Brain microvascular endothelial cell (primary cell): ENCODE measurements at regions not wholly inside any gene's neighbourhood (a gene's known extent, or its start where the extent isn't known, plus 50 kb on each side); places are given as distances from the start of the nearest gene placed in this dataset.

Experiments used
- DNase-seq: peaks from one replicate; pipeline ENCODE4 v3.0.0-alpha.2; 2020
- H3K27ac ChIP-seq: fragments of 250-450 bp; sonication (Bioruptor Pico); 2 replicates; pipeline ENCODE4 v1.5.1; 2020; ENCODE audit warnings: mild to moderate bottlenecking, moderate library complexity
- H3K27me3 ChIP-seq: fragments of 250-450 bp; sonication (Bioruptor Pico); replicated peaks from 2 replicates; pipeline ENCODE4 v1.5.1; 2020; ENCODE audit warnings: mild to moderate bottlenecking
- H3K36me3 ChIP-seq: fragments of 250-450 bp; sonication (Bioruptor Pico); replicated peaks from 2 replicates; pipeline ENCODE4 v1.5.1; 2020; ENCODE audit warnings: mild to moderate bottlenecking
- H3K4me3 ChIP-seq: 2 replicates; pipeline ENCODE4 v1.5.1; 2011; ENCODE audit warnings: low read depth, mild to moderate bottlenecking, control low read depth, low read length, moderate library complexity
- in situ Hi-C: cut with HindIII; loops from 2 replicates; pipeline ENCODE4 v1.10.0; 2017; ENCODE audit warnings: low sequenced_read_pairs, low pct_ligation_motif_present
- TF ChIP-seq, protein P1 (sequence below): IDR thresholded peaks from 2 replicates; pipeline ENCODE4 v1.5.1; 2011; ENCODE audit warnings: low read depth, mild to moderate bottlenecking, moderate library complexity, low read length, control low read depth, inconsistent platforms; ENCODE audit errors: missing control alignments

DNA sequence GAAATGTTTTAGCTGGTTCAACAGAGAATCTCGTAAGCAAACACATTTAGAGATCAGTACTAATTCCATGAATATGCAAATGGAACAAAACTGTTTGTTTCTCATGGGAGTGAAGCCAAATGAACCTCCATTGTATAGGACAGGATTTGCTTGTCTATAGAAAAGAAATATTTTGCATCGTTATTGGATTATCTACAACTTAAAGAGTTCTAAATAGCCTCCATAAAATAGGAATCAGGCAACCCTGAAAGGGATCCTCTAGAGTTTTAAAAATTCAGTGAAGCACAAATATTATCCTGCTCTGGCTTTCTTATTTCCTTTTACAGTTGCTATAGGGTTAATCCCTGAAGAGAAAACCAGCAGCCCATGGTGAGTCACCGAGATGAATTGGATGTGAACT is 378.4 kb upstream of the NRXN1 start:
- Histone ChIP-seq H3K4me3 (no peak overlapping the region), H3K36me3 (no peaks in the 10 kb centered on the region), H3K27me3 (no peaks in the 10 kb centered on the region), H3K27ac (no peak overlapping the region)
- DNase-seq = peak; percentile 8
- TF ChIP-seq, protein P1, sequence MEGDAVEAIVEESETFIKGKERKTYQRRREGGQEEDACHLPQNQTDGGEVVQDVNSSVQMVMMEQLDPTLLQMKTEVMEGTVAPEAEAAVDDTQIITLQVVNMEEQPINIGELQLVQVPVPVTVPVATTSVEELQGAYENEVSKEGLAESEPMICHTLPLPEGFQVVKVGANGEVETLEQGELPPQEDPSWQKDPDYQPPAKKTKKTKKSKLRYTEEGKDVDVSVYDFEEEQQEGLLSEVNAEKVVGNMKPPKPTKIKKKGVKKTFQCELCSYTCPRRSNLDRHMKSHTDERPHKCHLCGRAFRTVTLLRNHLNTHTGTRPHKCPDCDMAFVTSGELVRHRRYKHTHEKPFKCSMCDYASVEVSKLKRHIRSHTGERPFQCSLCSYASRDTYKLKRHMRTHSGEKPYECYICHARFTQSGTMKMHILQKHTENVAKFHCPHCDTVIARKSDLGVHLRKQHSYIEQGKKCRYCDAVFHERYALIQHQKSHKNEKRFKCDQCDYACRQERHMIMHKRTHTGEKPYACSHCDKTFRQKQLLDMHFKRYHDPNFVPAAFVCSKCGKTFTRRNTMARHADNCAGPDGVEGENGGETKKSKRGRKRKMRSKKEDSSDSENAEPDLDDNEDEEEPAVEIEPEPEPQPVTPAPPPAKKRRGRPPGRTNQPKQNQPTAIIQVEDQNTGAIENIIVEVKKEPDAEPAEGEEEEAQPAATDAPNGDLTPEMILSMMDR = no peak
- in situ Hi-C loops = no loop called here

DNA sequence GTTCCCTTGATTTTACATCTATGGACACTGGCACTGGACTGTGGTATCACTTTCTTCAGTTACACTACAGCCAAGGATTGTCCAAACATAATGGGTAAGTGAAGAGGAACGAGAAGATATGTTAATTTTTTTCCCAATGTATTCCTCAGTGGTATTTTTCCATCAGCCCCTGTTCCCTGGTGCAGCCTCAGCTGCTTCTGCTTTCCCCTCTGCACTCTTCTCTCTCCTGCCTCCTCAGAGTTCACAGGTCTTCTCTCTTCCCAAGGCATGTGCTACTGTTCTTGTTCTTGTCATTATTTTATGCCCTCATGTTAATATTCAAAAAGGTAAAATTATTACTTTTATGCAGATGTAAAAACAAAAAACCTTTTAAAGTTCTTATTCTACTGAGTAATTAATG is 378.0 kb upstream of the NRXN1 start:
- Histone ChIP-seq H3K27ac (no peak overlapping the region), H3K27me3 (no peaks in the 10 kb centered on the region), H3K36me3 (no peaks in the 10 kb centered on the region), H3K4me3 (no peak overlapping the region)
- in situ Hi-C loops = no loop called here
- TF ChIP-seq, protein P1 = no peak
- no peak for DNase-seq

DNA sequence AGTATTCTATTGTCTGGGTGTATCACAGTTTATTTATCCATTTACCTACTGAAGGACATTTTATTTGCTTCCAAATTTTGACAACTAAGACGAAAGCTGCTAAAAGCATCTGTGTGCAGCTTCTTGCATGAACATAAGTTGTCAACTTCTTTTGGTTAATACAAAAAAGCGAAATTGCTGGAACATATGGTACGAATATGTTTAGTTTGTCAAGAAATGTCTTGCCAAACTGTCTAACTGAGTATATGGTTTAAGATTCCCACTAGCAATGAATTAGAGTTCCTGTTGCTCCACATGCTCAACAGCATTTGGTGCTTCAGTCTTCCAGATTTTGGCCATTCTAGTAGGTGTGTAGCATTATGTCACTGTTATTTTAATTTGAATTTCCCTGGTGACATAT is 372.3 kb upstream of the NRXN1 start:
- in situ Hi-C loops = no loop called here
- TF ChIP-seq, protein P1 = no peak
- no peak overlapping the region for H3K4me3 ChIP-seq
- H3K36me3 ChIP-seq = no peaks in the 10 kb centered on the region
- no peaks in the 10 kb centered on the region for H3K27me3 ChIP-seq
- no peak overlapping the region for H3K27ac ChIP-seq
- DNase-seq = no peak

DNA sequence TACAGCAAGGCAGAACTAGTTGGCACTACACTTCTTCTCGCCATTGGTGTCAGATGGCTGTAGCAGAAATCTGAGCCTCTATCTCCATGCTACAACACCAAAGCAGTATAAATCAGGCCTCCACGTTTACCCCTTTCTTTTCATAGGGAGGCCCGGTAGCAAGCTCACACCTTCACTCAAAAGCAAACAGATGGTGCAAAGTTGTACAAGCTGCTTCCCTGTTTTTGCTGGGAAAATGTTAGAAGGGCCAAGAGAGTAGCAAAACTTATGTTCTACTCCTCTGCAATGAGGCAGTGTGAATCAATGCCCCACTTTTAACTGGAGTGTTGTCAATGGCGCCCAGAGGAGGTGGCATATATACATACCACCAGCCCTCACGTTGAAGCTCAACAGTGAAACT is 369.6 kb upstream of the NRXN1 start:
- in situ Hi-C loops = no loop called here
- H3K4me3 ChIP-seq = no peak overlapping the region
- no peak for DNase-seq
- H3K27ac ChIP-seq = no peak overlapping the region
- TF ChIP-seq, protein P1 = no peak
- H3K36me3 ChIP-seq = no peaks in the 10 kb centered on the region
- no peaks in the 10 kb centered on the region for H3K27me3 ChIP-seq

DNA sequence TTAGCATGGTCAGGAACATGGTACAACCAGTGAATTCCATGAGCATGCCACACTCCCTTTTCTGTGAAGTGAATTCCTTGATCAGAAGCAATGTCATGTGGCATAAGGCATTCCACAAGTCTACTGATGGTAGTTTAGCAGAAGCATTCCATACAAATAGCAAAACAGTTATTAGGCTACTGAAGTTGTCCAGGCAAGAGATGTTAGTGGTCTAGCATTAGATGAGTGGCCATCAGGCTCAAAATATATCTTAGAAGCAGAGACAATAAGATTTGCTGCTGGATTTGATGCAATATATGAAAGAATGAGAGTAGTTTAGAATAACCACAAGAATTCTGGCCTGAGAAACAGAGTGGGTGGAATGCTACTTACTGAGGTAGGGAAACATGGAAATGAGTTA is 355.3 kb upstream of the NRXN1 start:
- peak; percentile 72 for DNase-seq
- in situ Hi-C loops = no loop called here
- Histone ChIP-seq H3K4me3 (no peak overlapping the region), H3K27ac (peak overlapping the region; percentile 20), H3K36me3 (no peaks in the 10 kb centered on the region), H3K27me3 (no peaks in the 10 kb centered on the region)
- TF ChIP-seq, protein P1 = no peak

DNA sequence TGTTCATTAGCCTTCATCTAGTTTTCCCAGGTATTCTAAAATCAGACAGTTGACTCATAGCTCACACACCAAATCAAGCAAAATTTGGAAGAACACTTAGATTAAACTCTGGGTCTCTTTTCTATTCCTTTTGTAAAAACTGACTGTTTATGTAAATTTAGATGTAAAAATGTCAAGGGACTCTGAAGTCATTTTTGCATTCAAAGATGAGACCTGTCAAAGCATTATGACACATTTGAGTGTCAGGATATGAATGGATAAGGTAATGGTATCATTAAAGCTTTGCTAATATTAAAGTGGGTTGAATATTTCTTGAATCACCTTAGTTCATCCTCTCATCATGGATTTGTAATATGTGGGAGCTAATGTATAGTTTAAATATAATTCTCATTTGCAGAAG is 348.1 kb upstream of the NRXN1 start:
- TF ChIP-seq, protein P1 = no peak
- DNase-seq = no peak
- H3K36me3 ChIP-seq = no peaks in the 10 kb centered on the region
- H3K27ac ChIP-seq = no peak overlapping the region
- in situ Hi-C loops = no loop called here
- H3K4me3 ChIP-seq = no peak overlapping the region
- H3K27me3 ChIP-seq = no peaks in the 10 kb centered on the region
